ENCODE measurements at regions not wholly inside any gene's neighbourhood (a gene's known extent, or its start where the extent isn't known, plus 50 kb on each side); places are given as distances from the start of the nearest gene placed in this dataset.

- TF ChIP-seq, protein P1, sequence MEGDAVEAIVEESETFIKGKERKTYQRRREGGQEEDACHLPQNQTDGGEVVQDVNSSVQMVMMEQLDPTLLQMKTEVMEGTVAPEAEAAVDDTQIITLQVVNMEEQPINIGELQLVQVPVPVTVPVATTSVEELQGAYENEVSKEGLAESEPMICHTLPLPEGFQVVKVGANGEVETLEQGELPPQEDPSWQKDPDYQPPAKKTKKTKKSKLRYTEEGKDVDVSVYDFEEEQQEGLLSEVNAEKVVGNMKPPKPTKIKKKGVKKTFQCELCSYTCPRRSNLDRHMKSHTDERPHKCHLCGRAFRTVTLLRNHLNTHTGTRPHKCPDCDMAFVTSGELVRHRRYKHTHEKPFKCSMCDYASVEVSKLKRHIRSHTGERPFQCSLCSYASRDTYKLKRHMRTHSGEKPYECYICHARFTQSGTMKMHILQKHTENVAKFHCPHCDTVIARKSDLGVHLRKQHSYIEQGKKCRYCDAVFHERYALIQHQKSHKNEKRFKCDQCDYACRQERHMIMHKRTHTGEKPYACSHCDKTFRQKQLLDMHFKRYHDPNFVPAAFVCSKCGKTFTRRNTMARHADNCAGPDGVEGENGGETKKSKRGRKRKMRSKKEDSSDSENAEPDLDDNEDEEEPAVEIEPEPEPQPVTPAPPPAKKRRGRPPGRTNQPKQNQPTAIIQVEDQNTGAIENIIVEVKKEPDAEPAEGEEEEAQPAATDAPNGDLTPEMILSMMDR (IDR thresholded peaks at IDR 0.05), result no peak
- TF ChIP-seq POLR2A (IDR thresholded peaks at IDR 0.05) (no peak), POLR2AphosphoS5 (IDR thresholded peaks at IDR 0.05; ENCODE audit: insufficient read depth in 1 of 2, low read depth in 1 of 2) (no peak)
Observed at GRCh38 chr2:12091201-12091806, 344.9 kb downstream of the LPIN1 start.
